ENCODE measurements at regions not wholly inside any gene's neighbourhood (a gene's known extent, or its start where the extent isn't known, plus 50 kb on each side); places are given as distances from the start of the nearest gene placed in this dataset.

DNA sequence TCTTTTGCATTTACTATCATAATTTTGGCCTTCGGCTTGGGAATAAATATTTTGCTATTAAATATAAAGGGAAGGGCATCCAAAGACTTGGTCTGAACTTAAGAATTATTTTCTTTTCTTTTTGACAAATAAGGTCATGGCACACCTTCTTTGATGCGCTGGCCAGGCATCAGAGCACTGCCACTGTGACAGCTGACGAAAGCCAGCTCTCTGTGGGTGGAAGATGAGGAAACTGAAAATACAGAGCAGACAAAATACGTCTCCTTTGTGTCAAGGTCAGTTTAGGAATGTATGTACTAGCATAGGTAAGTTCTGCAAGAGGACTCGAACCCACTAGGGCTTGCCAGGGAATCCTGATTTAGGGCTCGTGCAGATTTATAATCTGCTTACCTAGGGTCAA lies 155.9 kb upstream of the MEIS1 start:
- Histone ChIP-seq H3K18ac (ENCODE audit: low read depth, low read length) (no peak overlapping the region), H2BK5ac (ENCODE audit: low read depth, low read length, poor library complexity, severe bottlenecking) (no peak overlapping the region), H3K36me3 (ENCODE audit: control insufficient read depth, insufficient read depth, low read length) (no peaks in the 10 kb centered on the region), H3K79me1 (ENCODE audit: low read depth in 1 of 2, low read length in 2 of 2) (no peaks in the 10 kb centered on the region), H3K23ac (ENCODE audit: low read depth, low read length) (no peak overlapping the region), H3K9me3 (ENCODE audit: control insufficient read depth, insufficient read depth, low read length) (no peaks in the 10 kb centered on the region), H4K91ac (ENCODE audit: insufficient read depth, low read depth, low read length) (no peak overlapping the region), H3K27ac (ENCODE audit: insufficient read depth, low read length) (no peak overlapping the region), H3K9ac (ENCODE audit: low read depth, low read length) (no peak overlapping the region), H2BK120ac (ENCODE audit: low read depth, low read length) (no peak overlapping the region), H4K20me1 (ENCODE audit: insufficient read depth, low read length) (no peaks in the 10 kb centered on the region), H2AK9ac (replicated peaks; ENCODE audit: low read depth, low read length, poor library complexity) (no peak overlapping the region), H3K4me2 (ENCODE audit: low read depth, low read length) (no peak overlapping the region), H3K56ac (ENCODE audit: extremely low read depth, insufficient read depth, low read length) (no peak overlapping the region), H4K5ac (ENCODE audit: low read depth, low read length) (no peak overlapping the region), H3K27me3 (ENCODE audit: control insufficient read depth, insufficient read depth, low read length) (peaks cover 2% of the 10 kb centered on the region; the same call in 1 of the 2 replicates), H2AFZ (replicated peaks; ENCODE audit: low read length, poor library complexity) (no peak overlapping the region), H3K4me1 (ENCODE audit: control insufficient read depth, insufficient read depth, low read length) (no peaks in the 10 kb centered on the region), H2BK20ac (ENCODE audit: low read depth, low read length) (no peak overlapping the region), H3K4ac (ENCODE audit: low read depth, low read length) (no peak overlapping the region), H2AK5ac (ENCODE audit: low read depth, low read length) (no peak overlapping the region), H3K14ac (replicated peaks; ENCODE audit: low read depth, low read length) (no peak overlapping the region), H3K9me1 (ENCODE audit: insufficient read depth, low read length) (no peaks in the 10 kb centered on the region), H3K4me3 (ENCODE audit: insufficient read depth, low read depth, low read length) (no peak overlapping the region), H2BK15ac (ENCODE audit: low read depth, low read length) (no peak overlapping the region), H4K8ac (ENCODE audit: low read depth in 2 of 2, low read length in 2 of 2) (no peak overlapping the region)
- BruUV-seq (replicated peaks), result no TSS peak
- DNase-seq, result no peak
- in situ Hi-C loops (cut with MboI; ENCODE audit: low sequenced_read_pairs), result no loop called here
- ChIA-PET CTCF (no interaction called here), POLR2A (ENCODE audit: unreplicated experiment) (no interaction called here)
- intact Hi-C loops (cut with micrococcal nuclease), result no loop called here
- TF ChIP-seq NFE2L2 (IDR thresholded peaks at IDR 0.05; ENCODE audit: low read depth, low read length) (no peak), CHD1 (IDR thresholded peaks at IDR 0.05; ENCODE audit: low read depth, low read length) (no peak), CEBPB (IDR thresholded peaks at IDR 0.05; ENCODE audit: low read depth, low read length) (no peak), RCOR1 (IDR thresholded peaks at IDR 0.05; ENCODE audit: insufficient replicate concordance, low read length) (no peak), ELK1 (IDR thresholded peaks at IDR 0.05; ENCODE audit: borderline replicate concordance, low read depth, low read length) (no peak), FOS (IDR thresholded peaks at IDR 0.05; ENCODE audit: low read depth, low read length) (no peak), BHLHE40 (IDR thresholded peaks at IDR 0.05; ENCODE audit: low read depth, low read length) (no peak), RAD21 (IDR thresholded peaks at IDR 0.05; ENCODE audit: low read length) (no peak), USF2 (IDR thresholded peaks at IDR 0.05; ENCODE audit: low read depth, low read length) (no peak), MAFK (IDR thresholded peaks at IDR 0.05; ENCODE audit: low read depth, low read length) (no peak), MXI1 (IDR thresholded peaks at IDR 0.05; ENCODE audit: borderline replicate concordance, low read depth, low read length) (no peak)
- no CpG with 5 or more reads among the region's 6 CpGs for WGBS, 2 experiments (ENCODE audit: extremely low coverage in 2 of 2, insufficient read length in 1 of 2)
- dilution Hi-C loops (cut with HindIII; ENCODE audit: low sequenced_read_pairs, unreplicated experiment), result no loop called here
- ATAC-seq (ENCODE audit: low read depth), result no peak

Data from IMR-90 (cell line).